HK-2 (cell line): ENCODE measurements at regions not wholly inside any gene's neighbourhood (a gene's known extent, or its start where the extent isn't known, plus 50 kb on each side); places are given as distances from the start of the nearest gene placed in this dataset.

Source experiments
- DNase-seq: peaks from one replicate; pipeline ENCODE4 v3.0.0-alpha.2; 2018; ENCODE audit not compliant: unreplicated experiment

GRCh38 chr3:15151166-15151565 is 52.2 kb upstream of the RBSN start:
- DNase-seq = peak; percentile 2

GRCh38 chr3:15152184-15152583 is 53.2 kb upstream of the RBSN start:
- DNase-seq = no peak

- DNase-seq = no peak
Measured at GRCh38 chr3:15153103-15153502, 52.9 kb upstream of the CAPN7 start.

GRCh38 chr3:15154326-15154725 is 51.7 kb upstream of the CAPN7 start:
- no peak for DNase-seq

GRCh38 chr3:15155840-15156360 is 50.1 kb upstream of the CAPN7 start:
- no peak for DNase-seq
